Kasumi-1 (cell line): ENCODE measurements at regions not wholly inside any gene's neighbourhood (a gene's known extent, or its start where the extent isn't known, plus 50 kb on each side); places are given as distances from the start of the nearest gene placed in this dataset.
"Not testable (repeated sequence)": the region's sequence is repeated elsewhere in the genome, so short reads cannot be mapped to it uniquely, and the experiment has no call there.

Experiments
- DNase-seq, 2 experiments: peaks; one replicate each; lab custom pipeline; 2025; lab: John Stamatoyannopoulos, UW

GRCh38 chr2:90069290-90069894 lies 1377.9 kb downstream of the RPIA start:
- DNase-seq, result peak; percentile 23 to 27

- DNase-seq, result no peak
These were observed 1384.8 kb downstream of the RPIA start for GRCh38 chr2:90076311-90076710.

GRCh38 chr2:90077948-90078347 lies 1386.5 kb downstream of the RPIA start:
- no peak for DNase-seq

- DNase-seq, result no peak
These were observed 1387.9 kb downstream of the RPIA start for GRCh38 chr2:90079374-90079773.

- not testable (repeated sequence) for DNase-seq
These were observed 1396.3 kb downstream of the RPIA start for GRCh38 chr2:90087792-90088191.

- not testable (repeated sequence) for DNase-seq
These were observed 1402.2 kb downstream of the RPIA start for GRCh38 chr2:90093571-90094270.

- DNase-seq, result not testable (repeated sequence)
These were observed 1406.1 kb downstream of the RPIA start for GRCh38 chr2:90097617-90098016.

GRCh38 chr2:90105142-90105541 lies 1413.7 kb downstream of the RPIA start:
- DNase-seq, result peak; percentile 1 to 11

- not testable (repeated sequence) for DNase-seq
These were observed 1431.9 kb downstream of the RPIA start for GRCh38 chr2:90123409-90123808.

- not testable (repeated sequence) for DNase-seq
These were observed 1447.6 kb downstream of the RPIA start for GRCh38 chr2:90139046-90139445.

- DNase-seq, result not testable (repeated sequence)
These were observed 1450.1 kb downstream of the RPIA start for GRCh38 chr2:90141558-90141957.

- peak; percentile 11 to 25 for DNase-seq
These were observed 1460.3 kb downstream of the RPIA start for GRCh38 chr2:90151805-90152204.

- DNase-seq, result peak in 1 of 2 experiments; percentile 4
These were observed 1479.5 kb downstream of the RPIA start for GRCh38 chr2:90170978-90171377.

GRCh38 chr2:90173081-90173480 lies 1481.6 kb downstream of the RPIA start:
- not testable (repeated sequence) for DNase-seq

- DNase-seq, result not testable (repeated sequence)
These were observed 1488.1 kb downstream of the RPIA start for GRCh38 chr2:90179591-90179990.

GRCh38 chr2:90207454-90208058 lies 1516.1 kb downstream of the RPIA start:
- peak; percentile 34 to 46 for DNase-seq

GRCh38 chr2:90209009-90209408 lies 1517.5 kb downstream of the RPIA start:
- DNase-seq, result no peak

- DNase-seq, result no peak
These were observed 1518.3 kb downstream of the RPIA start for GRCh38 chr2:90209806-90210205.

GRCh38 chr2:90215880-90216279 lies 1524.4 kb downstream of the RPIA start:
- DNase-seq, result peak in 1 of 2 experiments; percentile 17

- peak in 1 of 2 experiments; percentile 7 for DNase-seq
These were observed 1525.3 kb downstream of the RPIA start for GRCh38 chr2:90216801-90217200.

GRCh38 chr2:90218534-90218933 lies 1527.1 kb downstream of the RPIA start:
- not testable (repeated sequence) for DNase-seq

- DNase-seq, result not testable (repeated sequence)
These were observed 1529.3 kb downstream of the RPIA start for GRCh38 chr2:90220623-90221299.

- no peak for DNase-seq
These were observed 1529.8 kb downstream of the RPIA start for GRCh38 chr2:90221300-90221651.
